ENCODE measurements at regions not wholly inside any gene's neighbourhood (a gene's known extent, or its start where the extent isn't known, plus 50 kb on each side); places are given as distances from the start of the nearest gene placed in this dataset.

DNA sequence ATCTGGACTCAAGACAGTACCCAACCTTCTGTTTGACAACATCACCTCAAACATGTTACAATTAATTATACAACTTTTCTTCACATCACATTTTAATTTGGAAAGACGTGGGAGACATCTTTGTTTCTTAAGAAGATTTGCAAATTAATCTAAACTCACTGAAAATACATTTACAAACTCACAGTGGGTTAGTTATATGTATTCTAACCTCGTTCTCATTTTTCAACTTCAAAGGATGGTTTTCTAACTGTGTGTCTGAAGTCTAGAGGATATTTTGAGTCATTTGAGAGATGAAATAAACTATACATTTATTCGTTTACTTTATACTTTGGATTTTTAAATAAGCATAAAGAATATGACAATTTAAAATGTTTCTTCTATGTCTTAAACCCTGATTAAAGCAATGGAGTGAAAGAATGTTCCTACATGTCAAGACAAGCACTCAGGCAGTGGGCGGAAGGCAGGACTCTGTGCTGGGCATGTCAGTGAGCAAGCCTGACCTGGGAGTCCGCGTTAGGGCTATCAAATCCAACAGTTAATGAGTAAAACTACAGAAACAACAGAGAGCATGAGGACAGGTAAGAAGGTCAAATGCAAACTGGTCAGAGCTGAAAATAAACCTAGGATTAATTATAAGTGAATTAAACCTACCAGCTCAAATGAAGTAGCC is 76.5 kb upstream of the CTTNBP2NL start:
- no peak for DNase-seq

DNA sequence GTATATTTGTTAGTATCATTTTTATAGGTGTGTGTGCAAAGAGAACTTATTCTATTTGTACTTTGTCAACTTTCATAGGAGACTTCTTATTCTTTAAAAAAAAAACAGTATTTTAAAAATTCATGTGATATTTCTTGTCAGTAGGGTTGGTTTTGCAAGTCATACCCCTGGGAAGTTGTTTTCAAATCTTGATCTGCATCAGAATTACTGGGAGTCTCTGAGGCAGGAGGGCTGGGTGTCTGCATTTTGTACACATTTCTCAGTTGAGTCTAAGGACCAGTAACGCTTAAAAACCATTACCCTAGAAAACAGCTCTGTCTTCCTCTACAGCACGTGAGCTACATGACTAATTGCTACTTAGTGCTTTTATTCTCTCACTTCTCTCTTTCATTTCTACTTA is 76.0 kb upstream of the CTTNBP2NL start:
- DNase-seq, result no peak

DNA sequence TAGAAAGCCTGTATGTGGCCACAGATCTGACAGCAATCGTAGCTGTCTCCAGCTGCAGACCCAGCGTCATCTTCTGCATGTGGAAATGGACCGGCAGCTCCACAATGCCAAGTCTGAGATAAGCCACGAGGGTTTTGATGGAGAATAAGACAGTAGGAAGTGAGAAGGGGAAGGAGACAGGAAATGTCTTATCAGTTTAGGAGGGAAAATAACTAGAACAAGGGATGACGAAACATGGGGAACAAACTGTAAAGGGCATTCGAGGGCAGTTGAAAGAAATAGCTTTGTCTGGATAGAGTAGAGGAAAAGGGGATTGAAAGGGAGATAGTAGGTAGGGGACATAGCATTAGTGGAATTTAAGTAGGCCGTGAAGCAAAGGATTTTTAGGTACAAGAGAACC is 74.0 kb upstream of the CTTNBP2NL start:
- no peak for DNase-seq

DNA sequence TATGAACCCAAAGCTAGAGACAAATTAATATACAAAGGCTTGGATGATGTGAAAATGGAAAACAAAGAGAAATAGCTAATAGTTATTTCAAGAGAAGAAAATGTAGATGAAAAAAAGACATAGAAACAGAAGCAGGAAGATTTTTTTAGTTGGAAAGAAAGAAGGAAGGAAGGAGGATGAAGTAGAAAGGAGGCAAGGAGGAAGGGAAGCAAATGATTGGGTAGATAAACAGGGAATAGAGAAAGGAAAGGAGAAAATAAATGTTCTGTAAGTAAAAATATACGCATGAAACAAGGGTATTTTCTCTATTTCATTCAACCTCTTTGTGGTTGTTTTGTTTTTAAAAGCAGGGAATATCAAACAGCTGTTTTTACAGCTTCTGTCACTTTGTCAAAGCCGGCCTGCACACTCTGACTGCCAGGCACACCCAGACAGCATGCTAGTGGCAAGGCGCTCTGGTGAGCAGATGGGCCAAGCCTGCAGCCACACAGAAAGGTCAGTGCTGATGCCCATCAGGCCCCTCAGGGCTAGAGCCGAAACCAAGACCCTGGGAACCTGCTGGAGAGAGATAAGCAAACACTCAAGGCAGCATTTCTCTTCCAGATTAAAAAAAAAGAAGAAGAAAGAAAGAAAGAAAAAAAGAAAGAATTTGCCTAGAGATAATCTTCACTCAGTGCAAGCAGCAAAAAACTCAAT is 72.9 kb upstream of the CTTNBP2NL start:
- DNase-seq, result no peak

DNA sequence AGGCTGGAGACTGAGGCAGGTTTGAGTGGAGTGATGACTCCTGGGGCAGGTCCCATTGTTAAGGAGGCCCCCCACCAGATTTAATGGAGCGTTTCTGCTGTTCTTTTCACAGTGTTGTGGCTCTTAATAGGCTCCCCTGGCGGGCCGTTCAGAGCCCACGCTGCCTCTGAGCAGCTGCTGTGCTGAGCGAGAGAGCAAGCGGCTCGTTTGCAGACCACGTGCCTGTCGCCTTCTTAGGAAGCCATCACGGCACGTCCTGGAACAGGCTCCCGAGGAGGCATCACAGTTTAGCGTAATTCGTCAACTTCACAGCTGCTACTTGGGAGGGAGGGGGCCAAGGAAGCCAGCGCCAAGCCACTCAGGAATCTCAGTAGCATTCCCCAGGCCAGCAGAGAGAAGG is 70.5 kb upstream of the CTTNBP2NL start:
- DNase-seq, result no peak

DNA sequence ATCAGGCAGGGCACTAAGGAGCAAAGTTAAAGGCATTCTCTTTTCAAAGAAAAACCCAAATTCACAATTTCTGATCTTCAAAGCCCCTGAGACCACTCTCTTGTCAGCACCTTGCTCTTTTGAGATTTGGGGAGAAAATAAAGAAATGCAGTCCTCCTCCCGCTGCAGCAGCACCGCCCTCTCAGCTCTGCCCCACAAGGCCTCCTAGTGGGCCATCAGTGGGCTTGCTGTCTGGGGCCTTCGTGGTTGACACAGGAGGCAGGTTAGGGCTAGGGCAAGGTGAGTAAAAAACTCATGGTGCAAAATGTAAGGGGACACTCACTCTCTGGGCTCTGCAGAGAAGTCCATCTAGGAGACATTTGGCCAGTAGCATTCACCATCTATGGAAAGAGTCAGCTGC is 67.4 kb upstream of the CTTNBP2NL start:
- no peak for DNase-seq

DNA sequence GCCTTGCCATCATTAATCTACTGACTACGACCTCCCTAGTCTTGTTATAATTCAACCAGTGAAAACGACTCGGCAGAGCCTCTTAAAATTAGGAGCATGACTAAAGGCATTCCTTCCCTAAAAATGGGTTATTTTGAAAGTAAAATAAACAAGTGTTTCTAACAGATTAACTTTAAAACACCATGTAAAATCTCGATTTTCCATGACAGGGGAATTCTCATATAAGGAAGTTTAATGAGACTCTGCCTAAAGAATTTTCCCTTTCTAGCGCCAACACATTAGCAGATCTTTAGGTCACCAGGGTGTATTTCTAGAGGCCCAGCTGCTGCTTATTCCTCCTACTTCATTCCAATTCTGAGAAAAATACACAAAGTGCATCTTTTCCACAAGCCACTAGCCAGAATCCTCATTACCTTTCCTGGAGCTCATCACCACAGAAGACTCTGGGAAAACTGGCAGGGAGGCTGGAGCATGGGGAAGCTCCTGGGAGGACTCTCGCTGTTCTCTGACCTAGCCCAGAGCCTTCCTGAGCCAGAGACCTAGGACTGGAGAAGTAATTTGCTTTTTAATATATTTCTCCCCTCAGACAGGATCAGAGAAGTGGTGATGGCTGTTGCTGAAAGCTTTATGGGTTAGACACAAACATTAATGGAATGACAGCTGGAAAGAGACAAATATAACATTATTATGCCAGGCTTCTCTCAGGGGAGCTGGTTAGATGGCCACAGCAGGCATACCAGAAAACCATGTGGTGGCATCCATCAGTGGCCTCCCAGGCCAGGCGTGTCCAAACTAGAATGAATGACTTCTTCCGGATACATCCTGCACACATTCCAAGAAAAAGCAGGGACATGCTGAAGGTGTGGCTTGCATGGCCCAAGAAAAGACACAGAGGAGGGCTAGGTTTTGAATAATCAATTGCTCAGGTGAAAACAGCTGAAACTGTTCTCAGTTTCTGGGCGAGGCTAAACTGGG is 63.6 kb upstream of the CTTNBP2NL start:
- no peak for DNase-seq

DNA sequence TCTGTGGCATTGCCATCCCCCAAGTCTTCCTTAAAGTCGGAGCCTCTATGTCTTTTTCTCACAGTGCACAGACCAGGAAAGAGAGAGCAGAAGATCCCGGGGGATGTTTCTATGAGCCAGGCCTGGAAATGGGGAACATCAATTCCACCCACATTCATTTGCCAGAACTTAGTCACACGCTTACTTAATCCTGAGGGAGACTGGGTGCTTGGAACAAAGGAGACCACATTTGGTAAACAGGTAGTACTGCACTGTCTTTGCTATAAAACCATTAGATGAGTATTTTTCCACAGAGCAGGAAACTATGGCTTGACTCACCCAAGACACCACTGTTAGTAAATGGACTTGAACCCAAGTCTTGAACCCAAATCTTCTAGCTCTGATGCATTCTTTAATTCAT is 60.7 kb upstream of the CTTNBP2NL start:
- no peak for DNase-seq

DNA sequence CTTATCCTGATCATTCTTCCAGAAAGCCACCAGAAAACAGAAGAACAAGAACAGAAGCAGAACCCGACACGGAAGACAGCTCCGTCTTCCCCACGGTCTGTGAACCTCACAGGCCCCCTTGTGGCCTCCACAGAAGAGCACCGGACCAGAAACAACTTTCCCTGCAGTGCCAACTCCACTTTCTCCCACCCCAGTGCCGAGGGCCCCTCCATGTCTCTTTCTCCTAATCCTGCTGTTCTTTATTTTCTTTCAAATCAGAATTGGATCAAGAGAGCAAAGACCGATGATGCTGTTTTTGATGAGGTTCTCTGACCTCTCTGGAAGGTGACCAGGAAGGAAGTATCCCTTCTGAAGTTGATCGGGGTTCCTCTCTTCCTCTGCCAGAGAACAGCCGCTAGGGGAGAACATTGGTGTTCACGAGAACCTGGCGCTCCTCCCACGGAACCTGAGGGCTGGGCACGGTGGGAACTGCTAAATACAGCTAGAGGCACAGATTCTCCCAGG is 58.9 kb upstream of the CTTNBP2NL start:
- no peak for DNase-seq

DNA sequence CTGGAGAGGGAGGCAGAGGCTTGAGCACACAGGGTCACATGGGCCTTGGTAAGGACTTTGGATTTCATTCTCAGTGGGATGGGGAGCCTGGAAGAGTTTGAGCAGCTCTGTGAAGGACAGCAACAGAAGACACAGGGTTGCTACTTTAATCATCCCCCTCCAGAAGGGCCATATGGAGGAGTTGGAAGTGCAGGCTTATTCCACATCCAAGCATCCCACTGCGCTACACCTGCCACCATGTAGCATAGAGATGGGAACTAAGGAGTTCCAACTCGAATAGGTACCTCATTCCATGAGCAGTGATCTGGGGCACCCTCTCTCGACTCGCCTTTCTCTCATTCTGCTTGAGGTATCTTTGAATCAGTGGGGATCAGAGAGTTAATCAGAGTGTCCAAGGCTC is 54.0 kb upstream of the CTTNBP2NL start:
- DNase-seq, result no peak

DNA sequence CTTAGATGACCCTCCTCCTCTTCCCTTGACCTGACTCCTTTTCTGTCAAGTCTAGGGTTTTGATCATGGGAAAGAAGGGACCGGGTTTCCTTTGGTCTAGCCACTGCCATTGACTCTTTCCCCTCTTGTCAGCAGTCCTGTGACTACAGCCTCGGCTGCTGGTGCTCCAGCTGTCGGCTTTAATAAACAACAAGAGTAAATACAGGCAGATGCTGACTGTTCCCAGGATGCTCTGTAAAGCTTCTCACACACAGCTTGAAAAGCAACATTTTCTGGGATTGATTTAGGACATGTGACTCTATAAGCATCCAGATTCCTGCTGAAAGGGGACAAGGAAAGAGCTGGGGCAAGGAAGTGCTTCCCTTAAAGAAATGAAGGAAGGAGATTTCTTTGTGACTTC is 53.5 kb upstream of the CTTNBP2NL start:
- no peak for DNase-seq

DNA sequence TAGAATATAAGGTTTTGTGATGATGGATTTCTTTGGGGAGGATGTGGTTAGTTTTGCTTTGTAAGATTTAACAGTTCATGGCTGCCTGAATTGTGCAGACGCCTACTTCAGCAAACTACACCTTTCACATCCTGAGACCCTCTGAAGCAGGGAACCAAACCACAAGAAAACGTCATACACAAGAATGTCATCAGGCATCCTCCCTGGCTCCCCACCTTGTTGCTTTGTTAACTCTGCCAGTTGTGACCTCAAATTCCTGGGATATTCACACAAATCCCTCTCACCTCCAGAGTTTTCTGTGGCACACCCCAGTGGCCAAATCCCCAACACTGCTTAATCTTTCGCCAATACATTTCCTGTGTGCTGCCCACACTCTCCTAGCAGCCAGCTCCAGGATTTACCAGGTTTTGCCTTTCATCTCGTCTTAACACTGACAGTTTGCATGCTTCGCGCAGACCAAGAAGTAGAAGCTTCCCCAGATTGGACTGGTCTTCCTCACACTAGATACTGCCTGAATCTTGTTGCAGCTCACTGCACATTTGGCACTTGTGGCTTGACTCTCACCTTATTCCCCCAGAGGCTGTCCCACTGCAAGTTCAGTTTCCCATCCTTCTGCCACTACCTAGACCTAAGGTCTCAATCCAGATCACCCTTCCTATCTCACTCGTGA is 51.1 kb upstream of the CTTNBP2NL start:
- DNase-seq, result peak; percentile 27

Measured in CD4-positive, alpha-beta T cell treated with Interleukin-17A for 1 hour (primary cell).